Activated CD4-positive, alpha-beta T cell treated with anti-CD3 and anti-CD28 coated beads, Interleukin-10, Interleukin-2, amounts not matched to agents 100 ng/mL and 50 ng/mL, durations not matched to agents 16 hours and 8 hours (primary cell): ENCODE measurements at regions not wholly inside any gene's neighbourhood (a gene's known extent, or its start where the extent isn't known, plus 50 kb on each side); places are given as distances from the start of the nearest gene placed in this dataset.
"Not testable (repeated sequence)": the region's sequence is repeated elsewhere in the genome, so short reads cannot be mapped to it uniquely, and the experiment has no call there.

Source experiments
- DNase-seq: peaks from one replicate; pipeline ENCODE4 v3.0.0-alpha.2; 2020

DNA sequence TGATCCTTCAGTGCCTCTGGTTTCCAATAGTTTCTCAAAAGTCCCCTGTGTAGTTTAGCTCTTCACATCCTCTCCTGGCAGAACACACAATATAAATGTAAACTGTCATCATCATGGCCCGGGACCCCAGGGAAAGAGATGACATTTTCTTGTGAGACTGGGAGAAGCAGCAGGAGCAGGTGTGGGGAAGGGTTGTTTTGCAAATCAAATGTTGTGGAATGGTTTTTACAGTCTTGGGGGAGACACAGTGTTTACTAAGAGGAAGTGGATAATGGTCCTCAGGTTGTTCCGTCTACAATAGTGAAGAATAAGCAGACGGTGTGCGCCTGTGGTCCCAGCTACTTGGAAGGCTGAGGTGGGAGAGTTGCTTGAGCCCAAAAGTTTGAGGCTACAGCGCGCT, 159.1 kb downstream of the SEC23IP start:
- DNase-seq: no peak

DNA sequence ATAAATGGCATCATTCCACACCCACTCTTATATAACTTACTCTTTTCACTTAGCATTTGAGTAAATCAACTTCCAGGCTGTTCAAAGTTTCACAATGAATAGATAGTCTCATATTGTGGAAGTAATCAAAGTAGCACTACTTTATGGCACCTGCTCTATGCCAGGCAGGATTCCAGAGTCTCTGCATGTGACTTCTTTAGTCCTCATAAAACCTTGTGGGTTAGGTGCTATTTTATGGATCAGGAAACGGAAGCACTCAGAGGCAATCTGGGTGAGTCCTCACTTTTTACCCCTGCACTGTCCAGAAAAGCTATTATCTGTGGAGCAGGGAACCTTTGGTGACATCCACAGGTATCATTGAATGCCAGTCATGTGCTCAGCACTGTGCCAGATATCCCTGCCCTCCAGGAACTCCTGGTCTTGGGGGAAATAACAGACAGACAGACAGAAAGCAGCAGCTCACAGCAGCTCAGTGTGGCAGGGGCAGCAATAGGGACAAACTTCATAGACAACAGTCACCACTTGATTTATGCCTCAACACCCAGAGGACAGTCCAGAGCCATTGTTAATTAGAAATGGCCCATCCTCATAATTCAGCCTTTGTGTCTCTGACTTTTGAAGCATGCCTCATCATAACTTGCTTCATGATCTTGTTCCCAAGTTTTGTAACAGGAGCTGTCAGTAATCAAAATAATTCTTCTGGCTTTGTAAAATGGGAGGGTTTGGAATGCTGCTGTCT, 160.6 kb downstream of the SEC23IP start:
- no peak for DNase-seq

DNA sequence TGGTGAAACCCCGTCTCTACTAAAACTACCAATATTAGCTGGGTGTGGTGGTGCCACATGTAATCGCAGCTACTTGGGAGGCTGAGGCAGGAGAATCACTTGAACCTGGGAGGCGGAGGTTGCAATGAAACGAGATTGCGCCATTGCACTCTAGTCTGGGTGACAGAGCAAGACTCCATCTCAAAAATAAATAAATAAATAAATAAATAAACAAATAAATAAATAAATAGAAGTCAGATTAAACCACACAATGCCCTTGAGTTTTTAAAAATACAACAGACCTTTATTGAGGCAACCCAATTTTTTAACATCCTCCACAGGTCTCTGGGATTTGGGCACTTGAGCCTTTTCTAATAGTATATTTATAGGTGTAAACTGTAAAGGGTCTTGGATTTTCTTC, 167.3 kb downstream of the SEC23IP start:
- not testable (repeated sequence) for DNase-seq

DNA sequence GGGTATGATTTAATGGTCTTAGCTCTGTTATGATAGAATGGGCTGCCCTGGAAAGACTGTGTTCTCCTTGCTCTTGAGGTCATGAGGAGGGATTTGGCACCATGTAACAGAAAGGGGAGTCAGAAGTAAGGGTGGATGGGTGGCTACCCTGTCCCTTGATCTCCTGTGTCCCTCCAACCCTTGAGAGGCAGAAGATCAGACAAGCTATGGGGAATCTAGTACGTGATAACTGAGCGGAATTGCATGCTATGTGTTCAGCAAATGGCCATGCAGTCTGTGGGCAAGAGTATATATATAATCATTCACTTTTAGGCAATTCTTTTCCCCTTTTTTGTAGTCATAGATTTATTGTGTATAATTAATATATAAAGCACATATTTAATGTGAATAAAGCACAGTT, 174.9 kb downstream of the SEC23IP start:
- DNase-seq: no peak

DNA sequence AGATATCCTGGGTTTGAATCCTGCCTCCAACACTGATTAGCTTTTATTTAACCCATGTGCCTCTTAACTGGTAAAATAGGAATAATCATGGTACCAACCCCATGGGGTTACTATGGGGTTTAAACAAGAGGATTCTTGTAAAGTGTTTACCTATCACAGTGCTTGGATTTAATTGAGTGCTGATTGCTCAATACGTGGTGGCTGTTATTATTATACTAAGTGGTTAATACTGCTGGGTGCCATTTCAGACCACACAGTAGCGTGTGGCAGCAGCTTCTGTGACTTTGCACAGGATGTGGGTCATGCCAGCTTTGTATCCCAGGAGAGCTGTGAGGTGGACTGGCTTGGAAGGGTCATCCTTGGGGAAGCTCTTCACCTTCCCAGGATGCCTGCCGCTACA, 177.2 kb downstream of the SEC23IP start:
- DNase-seq: no peak

DNA sequence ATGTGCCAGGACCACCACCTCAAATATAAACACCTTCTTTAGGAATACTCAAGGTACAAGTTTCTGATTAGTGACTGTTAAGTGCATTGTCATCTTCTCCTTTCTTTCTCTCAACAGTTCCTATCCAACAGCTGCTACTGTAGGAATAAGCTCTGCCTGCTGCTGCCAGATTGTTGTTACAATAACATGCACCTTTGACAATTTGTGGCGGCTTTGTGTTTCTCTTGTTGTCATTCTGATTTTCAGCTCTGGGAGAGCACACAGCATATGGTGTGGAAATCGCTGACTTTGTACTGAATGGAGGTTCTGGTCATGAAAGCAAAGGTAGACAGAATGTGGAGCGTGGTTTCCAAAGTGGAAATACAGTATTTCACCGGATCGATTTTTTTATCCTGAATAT, 182.8 kb downstream of the SEC23IP start:
- no peak for DNase-seq

DNA sequence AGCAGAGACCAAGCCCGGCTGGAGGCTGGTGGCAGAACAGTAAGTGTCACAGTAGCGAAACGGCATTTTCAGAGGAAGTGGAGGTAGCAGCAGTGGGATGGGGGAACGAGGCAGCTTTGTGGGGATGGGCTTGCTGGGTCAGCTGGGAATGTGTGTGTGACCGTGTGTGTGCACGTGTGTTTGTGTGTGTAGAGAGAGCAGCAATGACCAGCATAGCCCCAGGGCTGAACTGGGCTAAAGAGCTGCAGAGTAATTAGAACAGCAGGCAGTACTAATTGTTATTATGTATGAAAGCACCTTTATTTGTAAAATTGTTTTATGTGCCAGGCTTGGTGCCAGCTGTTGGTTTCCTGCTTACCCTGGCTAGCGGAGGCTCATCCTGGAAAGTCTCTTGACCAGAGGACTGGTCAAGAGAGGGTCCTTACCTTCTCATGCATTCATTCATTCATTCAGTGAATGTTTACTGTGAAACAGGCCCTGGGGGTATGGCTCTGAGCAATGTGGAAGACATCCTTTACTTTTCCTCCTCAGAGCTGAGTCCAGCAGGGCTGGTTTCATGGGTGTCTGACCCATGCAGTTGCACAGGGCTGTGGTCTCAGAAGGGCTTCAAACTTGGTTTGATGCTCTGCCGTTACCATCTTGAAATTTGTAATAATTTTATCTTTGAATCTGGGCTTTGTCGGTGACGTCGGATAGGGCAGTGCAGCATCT, 184.6 kb downstream of the SEC23IP start:
- no peak for DNase-seq

DNA sequence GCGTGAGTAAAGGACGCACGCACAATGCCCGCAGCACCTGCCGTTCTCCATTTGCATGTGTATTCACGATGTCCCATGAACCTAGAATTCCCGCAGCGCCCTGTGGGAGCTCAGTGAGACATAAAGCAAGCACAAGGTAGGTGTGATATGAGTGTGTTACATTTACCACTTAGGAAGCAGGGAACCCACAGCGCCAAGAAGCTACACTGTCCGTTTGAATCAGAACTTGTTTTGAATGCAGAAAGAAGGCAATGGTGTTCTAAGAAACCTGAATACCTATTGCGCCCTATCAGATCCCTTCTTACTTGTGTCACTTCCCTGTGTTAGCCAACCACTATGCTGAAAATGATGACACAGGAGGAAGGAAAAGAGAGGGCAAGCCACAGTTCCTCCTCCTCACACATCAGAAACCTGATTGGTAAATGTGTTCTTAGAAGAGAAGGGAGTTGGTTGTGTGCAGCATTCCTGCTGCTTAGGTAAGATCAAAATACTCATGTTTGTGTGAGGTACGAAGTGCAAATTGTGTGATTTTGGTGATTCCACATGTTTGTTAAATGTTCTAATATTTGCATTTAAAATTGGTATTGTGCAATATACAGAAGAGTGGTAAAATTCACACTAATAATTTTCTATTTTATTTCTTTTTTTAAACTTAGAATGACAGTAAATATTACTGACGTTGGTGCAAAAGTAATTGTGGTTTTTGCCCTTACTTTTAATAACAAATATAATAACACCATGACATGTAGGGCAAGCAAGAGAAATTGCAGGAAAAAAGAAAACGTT, 185.4 kb downstream of the SEC23IP start:
- peak; percentile 70 for DNase-seq

DNA sequence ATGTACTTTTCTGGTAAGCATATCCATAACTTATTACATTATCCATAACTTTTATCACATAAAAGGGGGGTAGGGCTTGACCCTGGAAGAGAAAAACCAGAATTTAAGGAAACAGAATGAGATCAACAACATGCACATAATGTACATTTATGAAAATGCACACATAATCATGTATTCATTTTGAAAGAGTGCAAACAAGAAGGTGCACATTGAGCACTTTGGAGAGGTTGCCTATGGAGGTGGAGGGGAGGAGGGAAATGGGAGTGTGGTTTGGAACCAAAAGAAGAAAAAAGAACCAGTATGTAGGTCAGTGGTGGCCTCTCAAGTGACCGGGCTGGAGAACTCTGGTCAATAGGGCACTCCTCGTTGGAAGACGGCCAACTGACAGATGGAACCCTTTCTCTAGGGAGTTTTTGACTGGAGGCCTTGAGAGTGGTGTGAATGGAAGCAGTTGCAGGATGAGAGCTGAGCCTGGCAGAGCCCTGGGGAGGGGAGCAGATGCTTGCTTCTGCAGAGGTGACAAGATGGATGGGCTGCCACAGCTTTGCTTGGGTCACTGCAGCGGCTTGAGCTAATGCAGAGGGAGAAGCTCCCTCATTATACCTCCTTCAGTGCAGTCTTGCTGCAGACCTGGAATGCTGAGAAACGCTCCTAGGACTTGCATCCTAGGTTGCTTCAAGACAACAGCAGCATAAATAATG, 192.7 kb downstream of the SEC23IP start:
- DNase-seq: no peak

DNA sequence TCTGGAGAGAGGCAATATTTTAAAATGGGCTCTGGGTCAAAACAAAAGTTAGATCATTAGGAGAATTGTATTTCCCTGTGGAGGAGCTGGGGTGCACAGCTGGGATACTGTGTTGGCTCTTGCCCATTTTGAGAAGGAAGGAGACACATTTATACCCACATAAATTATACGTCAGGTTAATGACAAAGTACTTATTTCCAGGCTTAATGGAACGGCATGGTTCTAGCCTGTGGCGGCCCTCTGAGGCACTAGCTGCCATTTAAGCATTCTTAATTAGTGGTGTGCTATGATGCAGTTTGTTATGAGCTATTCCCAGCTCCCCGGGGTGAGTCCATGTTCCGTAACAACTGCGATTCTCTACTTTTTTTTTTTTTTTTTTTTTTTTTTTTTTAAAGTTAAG, 193.5 kb downstream of the SEC23IP start:
- no peak for DNase-seq

DNA sequence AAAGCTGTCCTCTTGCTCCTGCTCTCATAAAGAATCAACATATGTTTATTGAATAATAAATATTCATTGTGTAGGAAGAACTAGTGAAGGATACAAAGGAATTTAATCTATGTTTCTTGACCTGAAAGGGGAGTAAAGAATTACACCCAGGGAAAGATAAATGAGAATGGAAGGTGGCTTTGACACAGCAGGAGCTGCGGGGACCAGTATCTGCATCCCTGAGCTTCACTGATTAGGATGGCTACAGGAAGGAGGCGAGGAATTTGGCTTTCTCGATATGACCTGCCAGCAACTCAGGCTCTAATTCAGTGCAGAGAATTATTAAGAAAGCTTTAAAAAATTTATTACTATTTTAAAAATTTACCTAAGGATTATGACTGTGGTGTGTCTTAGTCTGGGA, 194.6 kb downstream of the SEC23IP start:
- no peak for DNase-seq

DNA sequence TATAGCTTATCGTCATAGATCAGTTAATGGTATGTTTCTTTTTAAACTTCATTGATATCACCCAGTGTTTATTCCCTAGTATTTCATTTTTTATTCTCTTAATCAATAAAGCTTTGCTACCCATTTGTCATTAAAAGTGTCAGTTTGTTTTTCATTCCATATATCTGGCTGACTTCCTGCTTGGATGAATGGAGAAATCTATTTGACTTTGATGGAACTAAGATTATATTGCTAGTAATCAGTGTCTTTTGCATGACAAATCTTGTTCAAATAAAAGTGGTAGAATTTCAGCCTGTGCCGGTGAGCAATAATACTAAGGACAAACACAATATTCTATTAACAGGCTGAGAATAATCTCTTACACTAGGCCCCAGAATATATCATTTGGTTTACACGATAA, 203.3 kb downstream of the SEC23IP start:
- no peak for DNase-seq

DNA sequence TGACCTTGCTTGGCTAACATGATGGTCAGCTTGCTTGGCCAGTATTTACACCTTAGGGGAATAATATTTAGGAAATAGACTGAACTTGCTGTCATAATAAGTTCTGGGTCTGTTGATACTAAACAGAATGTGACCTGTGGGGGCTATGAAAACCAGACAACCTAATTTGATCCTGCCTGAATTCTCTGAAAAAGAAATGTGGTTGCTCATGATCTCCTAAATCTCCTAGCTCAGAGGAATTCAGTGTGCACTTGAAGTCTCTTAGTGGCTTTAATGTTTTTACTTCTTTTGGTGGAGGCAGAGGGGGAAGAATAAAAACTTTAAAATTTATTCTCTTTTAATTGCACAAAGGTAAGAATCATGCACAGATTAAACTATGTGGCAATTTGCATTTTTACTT, 205.2 kb downstream of the SEC23IP start:
- DNase-seq: no peak

DNA sequence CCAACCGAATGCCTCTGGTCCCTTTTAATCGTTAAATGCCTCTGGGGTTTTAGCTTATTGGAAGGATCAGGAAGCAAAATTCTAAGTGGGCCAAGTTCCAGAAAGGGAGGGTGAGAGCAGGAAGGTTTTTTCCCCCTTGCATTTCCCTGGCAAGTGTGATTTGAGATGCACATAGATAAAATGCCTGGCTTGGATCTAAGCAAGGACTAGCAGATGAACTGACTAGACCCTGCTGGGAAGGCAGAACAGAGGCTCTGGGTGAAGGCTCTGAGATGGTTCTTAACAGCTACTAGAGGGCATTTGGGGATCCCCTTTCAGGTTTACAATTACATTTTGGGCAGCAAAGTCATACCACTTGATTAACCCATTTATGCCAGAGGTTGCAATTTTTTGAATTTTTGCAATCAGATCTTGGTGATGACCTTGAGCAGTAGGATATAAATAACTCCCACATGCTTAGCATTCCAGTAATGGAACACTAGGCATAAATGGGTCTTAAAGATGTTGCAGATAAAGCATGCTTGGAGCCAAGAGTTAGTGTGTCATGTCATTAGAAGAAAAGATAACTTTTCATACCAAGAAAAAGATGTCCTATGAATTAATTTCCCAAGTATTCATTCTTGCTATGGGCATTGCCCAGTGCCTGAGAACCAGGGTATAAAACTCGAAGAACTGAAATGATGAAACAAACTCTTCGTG, 205.9 kb downstream of the SEC23IP start:
- DNase-seq: no peak

DNA sequence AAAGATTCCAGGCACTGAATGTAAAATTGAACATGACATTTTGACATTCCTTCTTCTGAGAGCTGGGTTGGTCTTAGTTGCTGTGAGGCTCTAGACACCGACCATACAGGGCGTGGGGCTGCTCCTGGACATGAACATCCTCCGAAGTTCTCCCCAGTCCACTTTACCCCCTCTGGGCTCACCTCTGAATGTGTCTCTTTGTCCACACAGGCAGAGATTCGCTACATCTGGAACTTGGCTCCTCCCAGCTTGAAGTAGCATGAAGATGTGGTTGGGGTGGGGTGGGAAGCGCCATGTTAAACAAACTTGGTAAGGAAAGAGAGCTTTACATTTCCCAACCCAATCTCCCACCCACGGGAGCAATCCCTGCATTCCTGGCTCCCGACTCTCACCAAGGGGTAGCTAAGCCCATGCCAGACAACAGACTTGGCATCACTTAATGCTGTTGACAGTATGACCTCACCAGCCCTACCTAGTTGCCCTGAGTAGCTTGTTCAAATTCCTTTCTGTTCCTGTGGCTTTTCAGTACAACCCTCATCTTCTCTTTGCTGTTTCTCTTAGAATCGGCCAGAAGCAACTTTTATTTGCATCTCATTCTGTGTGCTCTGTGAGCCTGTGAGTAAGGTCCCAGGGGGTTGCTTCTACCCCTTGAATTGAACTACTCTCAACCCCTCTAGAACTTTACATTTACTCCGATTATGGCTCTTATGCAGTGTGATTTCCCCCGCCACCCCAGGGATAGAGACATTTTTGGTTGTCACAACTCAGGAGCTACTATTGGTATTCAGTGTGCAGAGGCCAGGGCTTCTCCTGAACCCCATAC, 211.4 kb downstream of the SEC23IP start:
- DNase-seq: no peak

DNA sequence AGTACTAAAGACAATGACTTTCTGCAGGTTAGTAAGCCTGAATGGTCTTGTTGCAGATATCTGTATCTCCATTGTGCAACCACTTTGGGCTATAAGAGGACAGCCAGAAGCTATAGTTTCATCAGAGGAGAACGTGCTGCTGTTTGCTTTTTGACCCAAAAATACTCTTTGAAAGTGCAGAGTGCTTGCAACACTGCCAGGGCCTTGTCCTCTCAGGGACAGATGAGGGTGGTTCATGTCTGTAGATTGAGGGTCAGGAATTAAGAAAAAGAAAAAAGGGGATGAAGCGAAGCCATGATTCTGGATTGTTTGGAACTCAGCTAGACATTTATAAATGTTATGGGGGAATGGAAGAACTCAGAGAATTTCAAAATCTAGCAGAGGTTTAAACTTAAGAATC, 212.5 kb downstream of the SEC23IP start:
- DNase-seq: no peak

DNA sequence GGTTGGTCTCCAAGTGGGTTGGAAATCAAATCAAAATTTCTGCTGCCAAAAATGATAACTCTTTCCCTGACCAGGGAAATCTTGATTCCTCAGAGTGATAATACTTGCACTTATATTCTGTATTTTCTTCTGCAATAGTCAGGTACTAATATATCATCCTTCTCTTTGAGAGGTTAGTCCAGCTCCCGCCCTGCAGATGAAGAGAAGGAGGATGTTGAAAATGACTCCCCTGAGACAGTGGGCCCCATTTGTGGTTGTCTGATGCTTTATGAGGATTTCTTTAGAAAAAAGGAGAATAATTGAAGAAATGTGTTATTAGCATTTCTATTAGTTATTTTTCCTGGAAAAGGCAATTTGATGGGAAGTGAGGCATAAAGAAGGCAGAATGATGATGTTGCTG, 213.0 kb downstream of the SEC23IP start:
- DNase-seq: no peak

DNA sequence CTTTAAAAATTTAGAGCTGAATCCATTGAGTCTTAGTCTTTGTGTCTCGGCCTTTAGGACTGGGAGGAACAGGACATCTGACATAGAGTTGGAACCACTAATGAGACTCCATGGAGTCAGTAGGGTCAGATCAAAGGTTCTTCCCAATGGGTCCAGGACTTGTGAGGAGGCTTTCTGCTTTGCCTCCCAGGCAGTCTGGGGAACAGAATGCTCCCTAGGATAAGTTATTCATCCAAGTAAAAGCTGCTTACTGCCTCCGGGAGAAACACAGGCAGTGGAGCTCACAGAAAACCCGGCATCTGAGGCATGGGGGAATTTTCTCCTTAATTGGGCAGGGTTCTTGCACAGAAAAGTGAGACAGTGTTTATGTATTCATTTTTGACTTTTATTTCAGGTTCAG, 216.4 kb downstream of the SEC23IP start:
- no peak for DNase-seq

DNA sequence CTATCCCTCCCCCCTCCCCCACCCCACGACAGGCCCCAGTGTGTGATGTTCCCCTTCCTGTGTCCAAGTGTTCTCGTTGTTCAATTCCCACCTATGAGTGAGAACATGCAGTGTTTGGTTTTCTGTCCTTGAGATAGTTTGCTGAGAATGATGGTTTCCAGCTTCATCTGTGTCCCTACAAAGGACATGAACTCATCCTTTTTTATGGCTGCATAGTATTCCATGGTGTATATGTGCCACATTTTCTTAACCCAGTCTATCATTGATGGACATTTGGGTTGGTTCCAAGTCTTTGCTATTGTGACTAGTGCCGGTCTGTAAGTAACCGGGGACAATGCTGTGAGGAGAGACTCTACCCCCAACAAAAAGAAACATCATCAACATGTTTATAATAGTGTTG, 217.2 kb downstream of the SEC23IP start:
- DNase-seq: not testable (repeated sequence)

DNA sequence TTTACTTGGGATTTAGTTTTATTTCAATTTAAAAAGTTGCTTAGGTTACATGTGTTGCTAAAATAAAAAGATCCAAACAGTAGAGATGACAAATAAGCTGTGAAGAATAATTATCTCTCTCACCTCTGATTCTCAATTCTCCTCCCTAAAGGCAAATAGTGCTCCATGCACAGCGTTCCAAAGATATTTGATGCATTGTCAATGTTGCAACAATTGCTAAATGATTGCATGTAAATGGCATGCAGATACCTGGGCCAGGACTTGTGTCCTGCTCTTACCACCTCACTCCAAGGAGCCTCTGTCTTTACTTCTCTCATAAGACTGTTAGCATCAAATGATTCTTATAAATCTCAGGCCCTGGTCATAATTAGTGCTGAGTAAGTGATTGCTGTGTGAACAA, 217.7 kb downstream of the SEC23IP start:
- no peak for DNase-seq

DNA sequence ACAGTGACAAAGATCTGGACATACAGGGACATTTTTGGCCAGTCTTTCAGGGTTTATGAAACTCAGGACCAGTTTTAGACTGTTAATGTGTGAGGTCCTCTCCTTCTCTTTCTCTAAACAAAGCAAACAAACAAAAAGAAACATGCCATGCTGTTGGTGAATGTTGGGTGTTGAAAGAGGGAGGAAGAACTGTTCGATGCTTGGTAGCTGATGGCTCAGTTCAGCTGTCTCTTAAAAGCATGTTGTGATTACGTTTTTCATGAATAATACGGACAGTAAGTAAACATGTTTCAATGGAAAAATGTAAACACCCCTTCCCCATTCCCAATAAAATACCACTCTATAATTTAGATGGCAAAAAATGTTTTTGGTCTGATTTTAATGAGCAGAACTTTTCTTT, 219.1 kb downstream of the SEC23IP start:
- DNase-seq: no peak

DNA sequence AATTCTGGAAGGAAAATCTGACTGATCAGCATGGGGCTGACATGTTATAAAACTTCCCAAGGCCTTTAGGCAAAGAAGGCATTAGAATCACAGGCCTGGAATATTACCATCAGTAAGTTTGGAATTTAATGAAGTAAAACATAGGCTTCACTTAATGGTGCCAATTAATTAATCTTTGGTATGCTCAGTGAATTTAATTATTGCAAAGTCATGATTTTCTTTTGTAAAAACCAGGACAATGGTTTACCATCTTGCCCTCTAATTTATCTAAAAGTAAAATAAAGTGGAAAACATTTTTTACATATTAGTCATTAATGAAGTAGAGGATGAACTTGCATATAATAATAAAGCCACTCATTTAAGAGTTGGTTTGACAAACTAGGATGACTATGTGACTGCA, 220.3 kb downstream of the SEC23IP start:
- no peak for DNase-seq
